IMR-90 (cell line): ENCODE measurements at regions not wholly inside any gene's neighbourhood (a gene's known extent, or its start where the extent isn't known, plus 50 kb on each side); places are given as distances from the start of the nearest gene placed in this dataset.

Experiments
- ATAC-seq: fragments of 200-7000 bp; cut with Tn5 transposase; 2 replicates; pipeline ENCODE4 v1.9.1; 2020; ENCODE audit warnings: low read depth, mild to moderate bottlenecking, moderate library complexity
- BruUV-seq: library from RNA; stranded (reverse); fragments of 400-500 nt; replicated peaks from 2 replicates; lab custom pipeline; 2021; lab: Mats Ljungman, UMichigan
- CTCF ChIA-PET: fragments of 300-600 bp; formaldehyde crosslinking; extraction: SDS; loops from one replicate; lab custom pipeline; 2021; ENCODE audit warnings: antibody characterized with exemption; lab: Yijun Ruan, JAX
- POLR2A ChIA-PET: fragments of 300-600 bp; sonication (Branson Sonifier 250); formaldehyde crosslinking; loops from one replicate; lab custom pipeline; 2022; ENCODE audit warnings: antibody characterized with exemption; ENCODE audit not compliant: unreplicated experiment; lab: Charles Lee
- DNase-seq: peaks from one replicate; pipeline ENCODE4 v3.0.0; 2013
- H2AFZ ChIP-seq: replicated peaks from 2 replicates; pipeline ENCODE3; 2013; ENCODE audit warnings: low read length, mild to moderate bottlenecking; ENCODE audit not compliant: poor library complexity
- H2AK5ac ChIP-seq: 2 replicates; pipeline ENCODE4 v1.6.1; 2013; ENCODE audit warnings: low read depth, low read length, inconsistent platforms
- H2AK9ac ChIP-seq: replicated peaks from 2 replicates; pipeline ENCODE3; 2013; ENCODE audit warnings: mild to moderate bottlenecking, low read depth, low read length, moderate library complexity; ENCODE audit not compliant: poor library complexity
- H2BK120ac ChIP-seq: 2 replicates; pipeline ENCODE4 v1.6.1; 2013; ENCODE audit warnings: low read depth, low read length, inconsistent platforms
- H2BK15ac ChIP-seq: 3 replicates; pipeline ENCODE4 v1.6.1; 2013; ENCODE audit warnings: low read depth, low read length, inconsistent platforms
- H2BK20ac ChIP-seq: 2 replicates; pipeline ENCODE4 v1.6.1; 2013; ENCODE audit warnings: low read depth, mild to moderate bottlenecking, inconsistent platforms, low read length, moderate library complexity
- H2BK5ac ChIP-seq: 2 replicates; pipeline ENCODE4 v1.6.1; 2013; ENCODE audit warnings: mild to moderate bottlenecking, low read depth, low read length, inconsistent platforms; ENCODE audit not compliant: poor library complexity, severe bottlenecking
- H3K14ac ChIP-seq: replicated peaks from 2 replicates; pipeline ENCODE4 v1.6.1; 2013; ENCODE audit warnings: low read depth, low read length, inconsistent platforms
- H3K18ac ChIP-seq: 2 replicates; pipeline ENCODE4 v1.6.1; 2013; ENCODE audit warnings: low read depth, low read length, control low read depth
- H3K23ac ChIP-seq: 2 replicates; pipeline ENCODE4 v1.6.1; 2013; ENCODE audit warnings: low read depth, low read length, inconsistent platforms
- H3K27ac ChIP-seq: 2 replicates; pipeline ENCODE4 v1.5.1; 2013; ENCODE audit warnings: mild to moderate bottlenecking, control low read depth, low read length; ENCODE audit not compliant: insufficient read depth
- H3K27me3 ChIP-seq: 2 replicates; pipeline ENCODE4 v1.6.1; 2013; ENCODE audit warnings: low read length; ENCODE audit not compliant: control insufficient read depth, insufficient read depth
- H3K36me3 ChIP-seq: 2 replicates; pipeline ENCODE4 v1.6.1; 2013; ENCODE audit warnings: low read length, mixed read lengths; ENCODE audit not compliant: control insufficient read depth, insufficient read depth
- H3K4ac ChIP-seq: 2 replicates; pipeline ENCODE4 v1.6.1; 2013; ENCODE audit warnings: low read depth, low read length, inconsistent platforms
- H3K4me1 ChIP-seq: 2 replicates; pipeline ENCODE4 v1.6.1; 2013; ENCODE audit warnings: low read length, mixed read lengths; ENCODE audit not compliant: control insufficient read depth, insufficient read depth
- H3K4me2 ChIP-seq: 2 replicates; pipeline ENCODE4 v1.6.1; 2013; ENCODE audit warnings: low read depth, mild to moderate bottlenecking, control low read depth, low read length, moderate library complexity
- H3K4me3 ChIP-seq: 2 replicates; pipeline ENCODE4 v1.5.1; 2013; ENCODE audit warnings: low read depth, mild to moderate bottlenecking, control low read depth, low read length, moderate library complexity; ENCODE audit not compliant: insufficient read depth
- H3K56ac ChIP-seq: 2 replicates; pipeline ENCODE4 v1.6.1; 2013; ENCODE audit warnings: low read length, inconsistent platforms; ENCODE audit not compliant: insufficient read depth; ENCODE audit errors: extremely low read depth
- H3K79me1 ChIP-seq, 2 experiments: 2 replicates each; pipeline ENCODE4 v1.6.1; 2013; ENCODE audit warnings: low read length in 2 of 2, inconsistent platforms in 1 of 2, low read depth in 1 of 2
- H3K9ac ChIP-seq: 2 replicates; pipeline ENCODE4 v1.6.1; 2013; ENCODE audit warnings: low read depth, low read length, control low read depth
- H3K9me1 ChIP-seq: 2 replicates; pipeline ENCODE4 v1.6.1; 2013; ENCODE audit warnings: low read length, inconsistent platforms; ENCODE audit not compliant: insufficient read depth
- H3K9me3 ChIP-seq: 2 replicates; pipeline ENCODE4 v1.6.1; 2013; ENCODE audit warnings: low read length; ENCODE audit not compliant: control insufficient read depth, insufficient read depth
- H4K20me1 ChIP-seq: 2 replicates; pipeline ENCODE4 v1.6.1; 2013; ENCODE audit warnings: low read length, inconsistent platforms; ENCODE audit not compliant: insufficient read depth
- H4K5ac ChIP-seq: 2 replicates; pipeline ENCODE4 v1.6.1; 2013; ENCODE audit warnings: mild to moderate bottlenecking, low read depth, low read length, control low read depth
- H4K8ac ChIP-seq, 2 experiments: 2 replicates each; pipeline ENCODE4 v1.6.1; 2013; ENCODE audit warnings: low read depth in 2 of 2, low read length in 2 of 2, control low read depth in 1 of 2, inconsistent platforms in 1 of 2
- H4K91ac ChIP-seq: 2 replicates; pipeline ENCODE4 v1.6.1; 2013; ENCODE audit warnings: low read depth, low read length, inconsistent platforms; ENCODE audit not compliant: insufficient read depth
- BHLHE40 ChIP-seq: fragments of 150-350 bp; IDR thresholded peaks from 2 replicates; pipeline ENCODE4 v1.6.1; 2016; ENCODE audit warnings: mild to moderate bottlenecking, low read depth, low read length
- FOS ChIP-seq: fragments of 150-350 bp; IDR thresholded peaks from 2 replicates; pipeline ENCODE4 v1.6.1; 2016; ENCODE audit warnings: low read depth, low read length
- POLR2A ChIP-seq: IDR thresholded peaks from 2 replicates; pipeline ENCODE4 v1.6.1; 2012; ENCODE audit warnings: mild to moderate bottlenecking, low read depth, low read length
- RCOR1 ChIP-seq: IDR thresholded peaks from 2 replicates; pipeline ENCODE4 v1.6.1; 2012; ENCODE audit warnings: mild to moderate bottlenecking, low read length, improper control_type of control experiment; ENCODE audit not compliant: insufficient replicate concordance
- WGBS, 2 experiments: methylation state at CpG; one replicate each; pipeline versions ENCODE4 v1.1.5 to v1.1.7; 2013; ENCODE audit warnings: missing lambda C conversion rate in 2 of 2; ENCODE audit not compliant: insufficient read length in 1 of 2; ENCODE audit errors: extremely low coverage in 2 of 2; 5-methylcytosine and 5-hydroxymethylcytosine counted together
- dilution Hi-C: fragments of 300-500 bp; cut with HindIII; formaldehyde crosslinking; loops from one replicate; pipeline ENCODE4 v1.14.3; 2018; ENCODE audit warnings: low sequenced_read_pairs; ENCODE audit not compliant: unreplicated experiment
- in situ Hi-C: fragments of 300-500 bp; cut with MboI; formaldehyde crosslinking; loops from 3 replicates; pipeline ENCODE4 v1.14.3; 2019; ENCODE audit warnings: low sequenced_read_pairs, inconsistent platforms, mixed read lengths
- intact Hi-C: fragments of 100-400 bp; cut with micrococcal nuclease; formaldehyde crosslinking; loops from 2 replicates; pipeline ENCODE4 v1.10.0; 2022
- TF ChIP-seq, protein P1 (sequence below): fragments of 150-350 bp; IDR thresholded peaks from 2 replicates; pipeline ENCODE4 v1.6.1; 2017; ENCODE audit warnings: mild to moderate bottlenecking, antibody characterized with exemption, low read length, low read depth

DNA sequence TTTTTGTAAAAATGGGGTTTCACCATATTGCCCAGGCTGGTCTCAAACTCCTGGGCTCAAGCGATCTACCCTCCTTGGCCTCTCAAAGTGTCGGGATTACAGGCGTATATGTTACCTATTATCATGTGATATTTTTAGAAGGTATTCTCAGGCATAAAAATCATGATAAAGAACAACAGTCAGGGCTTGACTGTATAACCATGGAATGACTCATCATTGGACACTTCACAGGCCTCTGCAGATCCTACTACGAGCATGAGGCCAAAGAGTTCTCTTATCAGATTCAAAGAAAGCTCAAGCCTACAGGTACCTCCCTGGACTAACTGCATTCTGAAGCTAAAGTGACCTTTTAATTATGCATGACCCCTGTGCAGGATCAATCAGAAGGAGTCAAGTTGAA lies 91.7 kb upstream of the PRICKLE2 start:
- H4K91ac ChIP-seq = no peak overlapping the region
- H3K14ac ChIP-seq = no peak overlapping the region
- H2BK15ac ChIP-seq = no peak overlapping the region
- H3K56ac ChIP-seq = no peak overlapping the region
- no peak overlapping the region for H4K8ac ChIP-seq
- no peak overlapping the region for H2BK120ac ChIP-seq
- H2AFZ ChIP-seq = no peak overlapping the region
- H3K27ac ChIP-seq = no peak overlapping the region
- TF ChIP-seq POLR2A = no peak
- no peak for TF ChIP-seq BHLHE40
- TF ChIP-seq, protein P1, sequence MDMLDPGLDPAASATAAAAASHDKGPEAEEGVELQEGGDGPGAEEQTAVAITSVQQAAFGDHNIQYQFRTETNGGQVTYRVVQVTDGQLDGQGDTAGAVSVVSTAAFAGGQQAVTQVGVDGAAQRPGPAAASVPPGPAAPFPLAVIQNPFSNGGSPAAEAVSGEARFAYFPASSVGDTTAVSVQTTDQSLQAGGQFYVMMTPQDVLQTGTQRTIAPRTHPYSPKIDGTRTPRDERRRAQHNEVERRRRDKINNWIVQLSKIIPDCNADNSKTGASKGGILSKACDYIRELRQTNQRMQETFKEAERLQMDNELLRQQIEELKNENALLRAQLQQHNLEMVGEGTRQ = no peak
- peak; percentile 65; the same call in 1 of the 2 replicates for TF ChIP-seq FOS
- TF ChIP-seq RCOR1 = no peak
- no peak overlapping the region for H3K23ac ChIP-seq
- H2AK9ac ChIP-seq = no peak overlapping the region
- no peaks in the 10 kb centered on the region for H3K36me3 ChIP-seq
- H2BK5ac ChIP-seq = no peak overlapping the region
- no CpG with 5 or more reads among the region's 4 CpGs for WGBS, 2 experiments
- H3K79me1 ChIP-seq = 0 out of 4 replicates have a peak, but pooled peaks cover 0 to 3% of the 10 kb centered on the region in 2 experiments
- no peak overlapping the region for H2AK5ac ChIP-seq
- no peak overlapping the region for H3K18ac ChIP-seq
- H4K5ac ChIP-seq = no peak overlapping the region
- dilution Hi-C loops (no loop called here), in situ Hi-C loops (no loop called here), intact Hi-C loops (no loop called here)
- H3K9me1 ChIP-seq = peaks cover 3% of the 10 kb centered on the region; the same call in 1 of the 2 replicates
- CTCF ChIA-PET = no interaction called here
- H3K9me3 ChIP-seq = no peaks in the 10 kb centered on the region
- H3K4me2 ChIP-seq = no peak overlapping the region
- no peaks in the 10 kb centered on the region for H3K27me3 ChIP-seq
- peak; percentile 54 for DNase-seq
- peak; percentile 52 for ATAC-seq
- no peaks in the 10 kb centered on the region for H4K20me1 ChIP-seq
- POLR2A ChIA-PET = no interaction called here
- H3K4ac ChIP-seq = no peak overlapping the region
- H3K4me3 ChIP-seq = no peak overlapping the region
- no peak overlapping the region for H2BK20ac ChIP-seq
- H3K9ac ChIP-seq = no peak overlapping the region
- no TSS peak for BruUV-seq
- peaks cover 2% of the 10 kb centered on the region; the same call in 1 of the 2 replicates for H3K4me1 ChIP-seq
